H1 (cell line): ENCODE measurements at regions not wholly inside any gene's neighbourhood (a gene's known extent, or its start where the extent isn't known, plus 50 kb on each side); places are given as distances from the start of the nearest gene placed in this dataset.

Source experiments
- CTCF ChIA-PET: fragments of 300-600 bp; sonication (Branson Sonifier 250); formaldehyde crosslinking; loops from one replicate; lab custom pipeline; 2021; ENCODE audit not compliant: partially characterized antibody; lab: Charles Lee
- POLR2A ChIA-PET: fragments of 300-600 bp; sonication (Branson Sonifier 250); formaldehyde crosslinking; loops from one replicate; lab custom pipeline; 2021; ENCODE audit warnings: inconsistent platforms; ENCODE audit not compliant: partially characterized antibody; lab: Charles Lee
- DNase-seq, 2 experiments: peaks; one replicate each; pipeline versions ENCODE4 v3.0.0 to v3.0.0-alpha.2; 2010 to 2022; ENCODE audit warnings: low spot score in 2 of 2, low read depth in 1 of 2, mixed read lengths in 1 of 2
- FAIRE-seq: peaks from 2 replicates; lab custom pipeline; 2011; peaks lifted over from hg19 to GRCh38; lab: Jason Lieb, UNC
- H2AFZ ChIP-seq: 2 replicates; pipeline ENCODE4 v1.8.1; 2012; ENCODE audit warnings: low read length, inconsistent platforms
- H2AK5ac ChIP-seq: 2 replicates; pipeline ENCODE4 v1.6.1; 2013; ENCODE audit warnings: low read depth, low read length
- H2BK120ac ChIP-seq: replicated peaks from 2 replicates; pipeline ENCODE3; 2013; ENCODE audit warnings: low read depth, low read length, inconsistent platforms
- H2BK12ac ChIP-seq: 2 replicates; pipeline ENCODE4 v1.6.1; 2013; ENCODE audit warnings: low read depth, low read length
- H2BK15ac ChIP-seq: 2 replicates; pipeline ENCODE4 v1.6.1; 2013; ENCODE audit warnings: low read length
- H2BK20ac ChIP-seq: 2 replicates; pipeline ENCODE4 v1.6.1; 2013; ENCODE audit warnings: low read length
- H2BK5ac ChIP-seq: 2 replicates; pipeline ENCODE4 v1.6.1; 2013; ENCODE audit warnings: low read depth, low read length
- H3K14ac ChIP-seq: 2 replicates; pipeline ENCODE4 v1.6.1; 2013; ENCODE audit warnings: inconsistent platforms; ENCODE audit not compliant: insufficient read length
- H3K18ac ChIP-seq: 2 replicates; pipeline ENCODE4 v1.6.1; 2013; ENCODE audit warnings: low read length; ENCODE audit errors: extremely low read depth
- H3K23ac ChIP-seq: 2 replicates; pipeline ENCODE4 v1.6.1; 2013; ENCODE audit warnings: inconsistent platforms; ENCODE audit not compliant: insufficient read length
- H3K23me2 ChIP-seq: 2 replicates; pipeline ENCODE4 v1.6.1; 2013; ENCODE audit warnings: low read depth, low read length
- H3K27ac ChIP-seq: 2 replicates; pipeline ENCODE4 v1.6.1; 2011; ENCODE audit warnings: low read depth, low read length, inconsistent platforms
- H3K27me3 ChIP-seq, 4 experiments: replicated peaks in 1 of 4; 1 replicate in 1 of 4; 2 replicates in 3 of 4; pipeline versions ENCODE4 v1.6.1 to v1.8.1; 2011 to 2013; ENCODE audit warnings: low read length in 3 of 4, mild to moderate bottlenecking in 3 of 4, inconsistent platforms in 2 of 4, mixed read lengths in 2 of 4, moderate library complexity in 1 of 4; ENCODE audit not compliant: control insufficient read depth in 3 of 4, insufficient read depth in 3 of 4; ENCODE audit errors: extremely low read depth in 1 of 4
- H3K36me3 ChIP-seq, 4 experiments: 2 replicates each; pipeline versions ENCODE4 v1.6.1 to v1.8.1; 2011 to 2013; ENCODE audit warnings: mild to moderate bottlenecking in 4 of 4, low read length in 3 of 4, moderate library complexity in 2 of 4, control low read depth in 1 of 4, inconsistent platforms in 1 of 4; ENCODE audit not compliant: insufficient read depth in 4 of 4, control insufficient read depth in 2 of 4
- H3K4ac ChIP-seq: replicated peaks from 2 replicates; pipeline ENCODE3; 2013; ENCODE audit warnings: low read length, low read depth, mixed read lengths, inconsistent platforms; ENCODE audit not compliant: insufficient read length
- H3K4me1 ChIP-seq, 4 experiments: replicated peaks in 1 of 4; 1 replicate in 1 of 4; 2 replicates in 3 of 4; pipeline versions ENCODE4 v1.6.1 to v1.8.1; 2011 to 2013; ENCODE audit warnings: low read length in 3 of 4, inconsistent platforms in 2 of 4, mixed read lengths in 1 of 4; ENCODE audit not compliant: insufficient read depth in 4 of 4, control insufficient read depth in 3 of 4
- H3K4me2 ChIP-seq, 2 experiments: 2 replicates each; pipeline versions ENCODE4 v1.6.1 to v1.8.1; 2011 to 2013; ENCODE audit warnings: low read depth in 2 of 2, low read length in 2 of 2, control low read depth in 1 of 2, inconsistent platforms in 1 of 2, mild to moderate bottlenecking in 1 of 2; ENCODE audit not compliant: insufficient read depth in 1 of 2
- H3K4me3 ChIP-seq, 4 experiments: fragments of 200-600, 300-600 bp in 1 of 4; sonication (generic), shearing (Covaris generic), sonication (Bioruptor Twin) in 1 of 4; 2 replicates each; pipeline versions ENCODE4 v1.5.1 to v1.8.1; 2011 to 2016; ENCODE audit warnings: low read length in 4 of 4, low read depth in 3 of 4, control low read depth in 2 of 4, inconsistent platforms in 2 of 4, mild to moderate bottlenecking in 2 of 4, mixed read lengths in 1 of 4, moderate library complexity in 1 of 4; ENCODE audit not compliant: insufficient read depth in 2 of 4; ENCODE audit errors: extremely low read depth in 1 of 4
- H3K56ac ChIP-seq: replicated peaks from 2 replicates; pipeline ENCODE3; 2013; ENCODE audit warnings: low read depth, mild to moderate bottlenecking, mixed read lengths, low read length, inconsistent platforms; ENCODE audit not compliant: insufficient read length
- H3K79me1 ChIP-seq: 2 replicates; pipeline ENCODE4 v1.6.1; 2013; ENCODE audit warnings: low read depth, low read length, control low read depth
- H3K79me2 ChIP-seq, 2 experiments: 2 replicates each; pipeline versions ENCODE4 v1.6.1 to v1.8.1; 2012 to 2013; ENCODE audit warnings: low read length in 2 of 2, mild to moderate bottlenecking in 2 of 2, inconsistent platforms in 1 of 2; ENCODE audit not compliant: insufficient read depth in 2 of 2, control insufficient read depth in 1 of 2
- H3K9ac ChIP-seq, 4 experiments: replicated peaks in 1 of 4; 1 replicate in 1 of 4; 2 replicates in 3 of 4; pipeline versions ENCODE4 v1.6.1 to v1.8.1; 2011 to 2013; ENCODE audit warnings: low read depth in 3 of 4, low read length in 3 of 4, control low read depth in 2 of 4, mild to moderate bottlenecking in 2 of 4, moderate library complexity in 2 of 4, inconsistent platforms in 1 of 4; ENCODE audit errors: extremely low read depth in 1 of 4
- H3K9me3 ChIP-seq, 2 experiments: 2 replicates each; pipeline versions ENCODE4 v1.6.1 to v1.8.1; 2012 to 2013; ENCODE audit warnings: mild to moderate bottlenecking in 2 of 2, moderate library complexity in 2 of 2, control low read depth in 1 of 2, inconsistent platforms in 1 of 2, low read depth in 1 of 2, low read length in 1 of 2, mixed read lengths in 1 of 2; ENCODE audit not compliant: insufficient read depth in 2 of 2
- H4K20me1 ChIP-seq, 2 experiments: replicated peaks in 1 of 2; 2 replicates each; pipeline versions ENCODE3 to v1.8.1; 2011 to 2013; ENCODE audit warnings: inconsistent platforms in 2 of 2, low read length in 2 of 2, mild to moderate bottlenecking in 1 of 2; ENCODE audit not compliant: insufficient read depth in 2 of 2, control insufficient read depth in 1 of 2
- H4K5ac ChIP-seq: 2 replicates; pipeline ENCODE4 v1.6.1; 2013; ENCODE audit warnings: low read length, low read depth, mixed read lengths, inconsistent platforms; ENCODE audit not compliant: insufficient read length
- H4K8ac ChIP-seq: 2 replicates; pipeline ENCODE4 v1.8.0; 2013; ENCODE audit warnings: mild to moderate bottlenecking, moderate library complexity, low read length, inconsistent platforms; ENCODE audit not compliant: insufficient read depth; ENCODE audit errors: extremely low read depth
- H4K91ac ChIP-seq: replicated peaks from 2 replicates; pipeline ENCODE3; 2013; ENCODE audit warnings: low read length, mixed read lengths, inconsistent platforms; ENCODE audit not compliant: insufficient read length
- ASH2L ChIP-seq: fragments of 200-600, 300-600 bp; sonication (generic); IDR thresholded peaks from one replicate; pipeline ENCODE4 v1.7.1; 2017; ENCODE audit warnings: low read length
- CBX8 ChIP-seq: fragments of 300-800, 300-1000 bp; sonication (generic); IDR thresholded peaks from 2 replicates; pipeline ENCODE4 v1.7.1; 2016; ENCODE audit warnings: low read depth, low read length, borderline replicate concordance
- GABPA ChIP-seq: IDR thresholded peaks from 2 replicates; pipeline ENCODE4 v1.6.1; 2011; ENCODE audit warnings: mild to moderate bottlenecking, low read length, moderate library complexity, borderline replicate concordance; ENCODE audit not compliant: insufficient read depth
- RAD21 ChIP-seq, 2 experiments: IDR thresholded peaks in 1 of 2; conservative IDR thresholded peaks in 1 of 2; 2 replicates each; pipeline ENCODE4 v1.6.1; 2011; ENCODE audit warnings: low read depth in 2 of 2, low read length in 2 of 2, improper control_type of control experiment in 1 of 2, inconsistent platforms in 1 of 2, mild to moderate bottlenecking in 1 of 2, moderate library complexity in 1 of 2
- WGBS, 2 experiments: shearing (Covaris generic) in 1 of 2; methylation state at CpG; one replicate each; pipeline versions ENCODE4 v1.1.6 to v1.1.7; 2013 to 2015; ENCODE audit warnings: low lambda C conversion rate in 2 of 2, mixed read lengths in 2 of 2, inconsistent platforms in 1 of 2, low coverage in 1 of 2, missing lambda C conversion rate in 1 of 2; ENCODE audit not compliant: insufficient replicate concordance in 2 of 2, insufficient coverage in 1 of 2, insufficient read length in 1 of 2; ENCODE audit errors: extremely low coverage in 1 of 2, missing lambda C conversion rate in 1 of 2; 5-methylcytosine and 5-hydroxymethylcytosine counted together

DNA sequence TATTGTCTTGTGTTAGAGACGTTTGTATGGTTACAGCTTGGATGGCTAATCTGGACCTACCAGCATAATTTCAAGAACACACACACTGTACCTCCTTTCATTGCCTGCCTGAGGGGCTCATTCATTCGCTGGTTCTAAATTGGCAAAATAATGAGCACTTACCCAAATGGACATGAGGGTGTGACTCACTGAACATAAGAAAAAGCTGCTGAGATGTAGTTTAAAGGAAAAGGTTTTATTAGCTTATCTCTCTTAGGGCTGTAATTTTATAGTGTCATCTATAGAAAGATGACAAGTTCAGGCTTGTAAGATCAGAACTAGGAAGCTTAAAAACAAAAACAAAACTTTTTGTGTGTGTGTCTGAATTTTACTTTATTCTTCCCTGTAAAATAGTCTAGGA is 120.7 kb upstream of the WNT7A start:
- Histone ChIP-seq H3K23ac (no peak overlapping the region), H3K56ac (no peak overlapping the region), H2BK5ac (no peak overlapping the region), H3K27ac (no peak overlapping the region), H3K27me3 (no peaks in the 10 kb centered on the region), H3K9me3 (peaks cover 5 to 12% of the 10 kb centered on the region in 2 experiments; a peak in 2 of 4 replicates), H3K18ac (no peak overlapping the region), H2BK12ac (no peak overlapping the region), H4K91ac (no peak overlapping the region), H3K4me3 (no peak overlapping the region), H4K20me1 (no peaks in the 10 kb centered on the region), H3K9ac (no peak overlapping the region), H3K23me2 (no peaks in the 10 kb centered on the region), H3K79me2 (no peaks in the 10 kb centered on the region), H3K4me1 (no peaks in the 10 kb centered on the region), H3K14ac (no peak overlapping the region), H3K4me2 (no peak overlapping the region), H2BK20ac (no peak overlapping the region), H2AFZ (no peak overlapping the region), H4K8ac (no peak overlapping the region), H4K5ac (no peak overlapping the region), H3K36me3 (no peaks in the 10 kb centered on the region), H2BK120ac (no peak overlapping the region), H2AK5ac (no peak overlapping the region), H3K79me1 (no peaks in the 10 kb centered on the region), H2BK15ac (no peak overlapping the region), H3K4ac (no peak overlapping the region)
- no peak for DNase-seq
- WGBS, 2 experiments = 70% methylated on average over 2 of the region's 2 CpGs; no CpG with 5 or more reads in 1 of the 2 experiments
- ChIA-PET CTCF (interaction anchor here (0.7 kb wide), 1 partner anchor 120 kb away, joined by 3 read pairs; no protein-coding TSS in a partner anchor), POLR2A (no interaction called here)
- no peak for FAIRE-seq
- no peak for TF ChIP-seq CBX8
- TF ChIP-seq RAD21 (IDR thresholded peaks at IDR 0.05 in 1 of 2, conservative IDR thresholded peaks at IDR 0.05 in 1 of 2; ENCODE audit: low read depth in 2 of 2, low read length in 2 of 2) = no peak
- no peak for TF ChIP-seq GABPA
- no peak for TF ChIP-seq ASH2L
